ENCODE measurements at regions not wholly inside any gene's neighbourhood (a gene's known extent, or its start where the extent isn't known, plus 50 kb on each side); places are given as distances from the start of the nearest gene placed in this dataset.

DNA sequence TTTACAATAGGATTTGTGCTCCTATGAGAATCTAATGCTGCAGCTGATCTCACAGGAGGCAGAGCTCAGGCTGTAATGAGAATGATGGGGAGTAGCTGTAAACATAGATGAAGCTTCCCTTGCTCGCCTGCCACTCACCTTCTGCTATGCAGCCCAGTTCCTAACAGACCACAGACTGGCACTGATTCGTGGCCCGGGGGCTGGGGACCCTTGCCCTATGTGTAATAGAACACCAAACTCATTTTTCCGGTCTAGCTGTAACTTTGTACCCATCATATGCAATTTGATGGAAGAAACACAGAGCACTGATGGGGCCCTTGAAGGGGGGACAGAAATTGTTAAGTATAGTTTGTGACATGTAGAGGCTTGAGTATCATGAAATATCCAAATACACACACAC lies 79.6 kb upstream of the OR5AK2 start:
- Histone ChIP-seq H3K27me3 (ENCODE audit: control insufficient read depth in 3 of 3, insufficient read depth in 3 of 3, low read length in 3 of 3) (no peaks in the 10 kb centered on the region), H3K27ac (ENCODE audit: low read depth, low read length) (no peak overlapping the region), H3K9ac (ENCODE audit: low read depth in 1 of 3, low read length in 3 of 3) (no peak overlapping the region), H3K9me3 (ENCODE audit: control insufficient read depth in 3 of 3, low read length in 3 of 3) (peaks cover 0 to 2% (median 0%) of the 10 kb centered on the region in 3 donors), H3K4me3 (ENCODE audit: low read length in 3 of 3) (no peak overlapping the region), H3K4me1 (ENCODE audit: control insufficient read depth in 3 of 3, insufficient read depth in 3 of 3, low read length in 3 of 3) (no peaks in the 10 kb centered on the region), H3K36me3 (ENCODE audit: control insufficient read depth in 3 of 3, insufficient read depth in 3 of 3, low read length in 3 of 3) (no peaks in the 10 kb centered on the region)

GRCh38 chr11:56906683-56907148 lies 82.0 kb upstream of the OR5AK2 start:
- Histone ChIP-seq H3K4me1 (ENCODE audit: control insufficient read depth in 3 of 3, insufficient read depth in 3 of 3, low read length in 3 of 3) (no peaks in the 10 kb centered on the region), H3K9ac (ENCODE audit: low read depth in 1 of 3, low read length in 3 of 3) (no peak overlapping the region), H3K9me3 (ENCODE audit: control insufficient read depth in 3 of 3, low read length in 3 of 3) (peaks cover 0 to 2% (median 0%) of the 10 kb centered on the region in 3 donors), H3K4me3 (ENCODE audit: low read length in 3 of 3) (no peak overlapping the region), H3K36me3 (ENCODE audit: control insufficient read depth in 3 of 3, insufficient read depth in 3 of 3, low read length in 3 of 3) (no peaks in the 10 kb centered on the region), H3K27ac (ENCODE audit: low read depth, low read length) (no peak overlapping the region), H3K27me3 (ENCODE audit: control insufficient read depth in 3 of 3, insufficient read depth in 3 of 3, low read length in 3 of 3) (no peaks in the 10 kb centered on the region)

DNA sequence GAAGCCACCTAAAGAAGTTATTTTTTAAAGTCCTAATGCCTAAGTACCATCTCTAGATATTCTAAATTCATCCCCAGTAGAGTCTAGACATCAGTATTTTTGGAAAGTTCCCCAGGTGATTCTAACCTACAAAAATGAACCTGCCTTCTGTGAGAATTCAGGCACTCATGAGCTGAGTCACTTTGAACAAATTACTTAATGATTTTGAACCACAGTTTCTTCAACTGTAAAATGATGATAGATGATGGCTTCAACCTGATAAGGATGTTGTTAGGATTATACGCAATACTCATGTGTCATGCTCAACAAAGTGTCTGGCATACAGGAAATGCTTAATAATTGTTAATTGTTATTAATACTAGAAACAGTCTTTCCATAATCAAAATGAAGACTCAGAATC lies 82.8 kb upstream of the OR5AK2 start:
- no peak overlapping the region for H3K9ac ChIP-seq (ENCODE audit: low read depth in 1 of 3, low read length in 3 of 3)
- no peaks in the 10 kb centered on the region for H3K27me3 ChIP-seq (ENCODE audit: control insufficient read depth in 3 of 3, insufficient read depth in 3 of 3, low read length in 3 of 3)
- H3K27ac ChIP-seq (ENCODE audit: low read depth, low read length), result no peak overlapping the region
- no peaks in the 10 kb centered on the region for H3K4me1 ChIP-seq (ENCODE audit: control insufficient read depth in 3 of 3, insufficient read depth in 3 of 3, low read length in 3 of 3)
- peaks cover 0 to 2% (median 0%) of the 10 kb centered on the region in 3 donors for H3K9me3 ChIP-seq (ENCODE audit: control insufficient read depth in 3 of 3, low read length in 3 of 3)
- H3K36me3 ChIP-seq (ENCODE audit: control insufficient read depth in 3 of 3, insufficient read depth in 3 of 3, low read length in 3 of 3), result no peaks in the 10 kb centered on the region
- no peak overlapping the region for H3K4me3 ChIP-seq (ENCODE audit: low read length in 3 of 3)

GRCh38 chr11:56905442-56905841 lies 83.3 kb upstream of the OR5AK2 start:
- no peaks in the 10 kb centered on the region for H3K4me1 ChIP-seq (ENCODE audit: control insufficient read depth in 3 of 3, insufficient read depth in 3 of 3, low read length in 3 of 3)
- H3K36me3 ChIP-seq (ENCODE audit: control insufficient read depth in 3 of 3, insufficient read depth in 3 of 3, low read length in 3 of 3), result no peaks in the 10 kb centered on the region
- peaks cover 0 to 2% (median 0%) of the 10 kb centered on the region in 3 donors for H3K9me3 ChIP-seq (ENCODE audit: control insufficient read depth in 3 of 3, low read length in 3 of 3)
- H3K27me3 ChIP-seq (ENCODE audit: control insufficient read depth in 3 of 3, insufficient read depth in 3 of 3, low read length in 3 of 3), result no peaks in the 10 kb centered on the region
- no peak overlapping the region for H3K4me3 ChIP-seq (ENCODE audit: low read length in 3 of 3)
- no peak overlapping the region for H3K9ac ChIP-seq (ENCODE audit: low read depth in 1 of 3, low read length in 3 of 3)
- no peak overlapping the region for H3K27ac ChIP-seq (ENCODE audit: low read depth, low read length)

- Histone ChIP-seq H3K4me1 (ENCODE audit: control insufficient read depth in 3 of 3, insufficient read depth in 3 of 3, low read length in 3 of 3) (no peaks in the 10 kb centered on the region), H3K27ac (ENCODE audit: low read depth, low read length) (no peak overlapping the region), H3K36me3 (ENCODE audit: control insufficient read depth in 3 of 3, insufficient read depth in 3 of 3, low read length in 3 of 3) (no peaks in the 10 kb centered on the region), H3K4me3 (ENCODE audit: low read length in 3 of 3) (no peak overlapping the region), H3K9me3 (ENCODE audit: control insufficient read depth in 3 of 3, low read length in 3 of 3) (no peaks in the 10 kb centered on the region), H3K27me3 (ENCODE audit: control insufficient read depth in 3 of 3, insufficient read depth in 3 of 3, low read length in 3 of 3) (no peaks in the 10 kb centered on the region), H3K9ac (ENCODE audit: low read depth in 1 of 3, low read length in 3 of 3) (no peak overlapping the region)
Observed at GRCh38 chr11:56898856-56899255, 89.9 kb upstream of the OR5AK2 start.

GRCh38 chr11:56890584-56891305 lies 98.0 kb upstream of the OR5AK2 start:
- Histone ChIP-seq H3K9me3 (ENCODE audit: control insufficient read depth in 3 of 3, low read length in 3 of 3) (no peaks in the 10 kb centered on the region), H3K27ac (ENCODE audit: low read depth, low read length) (no peak overlapping the region), H3K4me3 (ENCODE audit: low read length in 3 of 3) (no peak overlapping the region), H3K36me3 (ENCODE audit: control insufficient read depth in 3 of 3, insufficient read depth in 3 of 3, low read length in 3 of 3) (no peaks in the 10 kb centered on the region), H3K9ac (ENCODE audit: low read depth in 1 of 3, low read length in 3 of 3) (no peak overlapping the region), H3K27me3 (ENCODE audit: control insufficient read depth in 3 of 3, insufficient read depth in 3 of 3, low read length in 3 of 3) (peaks cover 0 to 11% (median 0%) of the 10 kb centered on the region in 3 donors), H3K4me1 (ENCODE audit: control insufficient read depth in 3 of 3, insufficient read depth in 3 of 3, low read length in 3 of 3) (no peaks in the 10 kb centered on the region)

GRCh38 chr11:56889986-56890385 lies 98.7 kb upstream of the OR5AK2 start:
- no peaks in the 10 kb centered on the region for H3K9me3 ChIP-seq (ENCODE audit: control insufficient read depth in 3 of 3, low read length in 3 of 3)
- no peak overlapping the region for H3K4me3 ChIP-seq (ENCODE audit: low read length in 3 of 3)
- H3K4me1 ChIP-seq (ENCODE audit: control insufficient read depth in 3 of 3, insufficient read depth in 3 of 3, low read length in 3 of 3), result no peaks in the 10 kb centered on the region
- no peak overlapping the region for H3K9ac ChIP-seq (ENCODE audit: low read depth in 1 of 3, low read length in 3 of 3)
- H3K27ac ChIP-seq (ENCODE audit: low read depth, low read length), result no peak overlapping the region
- peaks cover 0 to 11% (median 0%) of the 10 kb centered on the region in 3 donors for H3K27me3 ChIP-seq (ENCODE audit: control insufficient read depth in 3 of 3, insufficient read depth in 3 of 3, low read length in 3 of 3)
- no peaks in the 10 kb centered on the region for H3K36me3 ChIP-seq (ENCODE audit: control insufficient read depth in 3 of 3, insufficient read depth in 3 of 3, low read length in 3 of 3)

GRCh38 chr11:56887940-56888339 lies 100.8 kb upstream of the OR5AK2 start:
- Histone ChIP-seq H3K27me3 (ENCODE audit: control insufficient read depth in 3 of 3, insufficient read depth in 3 of 3, low read length in 3 of 3) (peaks cover 0 to 11% (median 0%) of the 10 kb centered on the region in 3 donors), H3K9me3 (ENCODE audit: control insufficient read depth in 3 of 3, low read length in 3 of 3) (no peaks in the 10 kb centered on the region), H3K9ac (ENCODE audit: low read depth in 1 of 3, low read length in 3 of 3) (no peak overlapping the region), H3K27ac (ENCODE audit: low read depth, low read length) (no peak overlapping the region), H3K4me1 (ENCODE audit: control insufficient read depth in 3 of 3, insufficient read depth in 3 of 3, low read length in 3 of 3) (no peaks in the 10 kb centered on the region), H3K4me3 (ENCODE audit: low read length in 3 of 3) (no peak overlapping the region), H3K36me3 (ENCODE audit: control insufficient read depth in 3 of 3, insufficient read depth in 3 of 3, low read length in 3 of 3) (no peaks in the 10 kb centered on the region)

DNA sequence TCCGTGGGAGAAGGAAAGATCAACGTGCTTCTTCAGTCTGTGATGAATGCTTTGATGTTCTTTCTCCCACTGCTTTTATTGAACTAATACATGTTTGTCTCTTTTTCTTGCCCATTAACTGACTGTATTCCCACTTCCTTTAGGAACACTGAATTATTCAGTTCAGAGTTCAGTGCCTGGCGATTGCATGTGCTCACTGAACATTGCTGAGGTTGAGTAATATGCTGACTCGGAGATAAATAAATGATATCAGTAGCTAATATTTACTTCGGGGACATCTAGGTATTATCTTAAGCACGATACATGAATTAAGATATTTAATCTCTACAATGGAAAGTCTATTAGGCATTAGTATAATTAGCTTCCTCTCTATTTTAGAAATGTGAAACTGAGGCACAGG lies 102.3 kb upstream of the OR5AK2 start:
- Histone ChIP-seq H3K4me1 (ENCODE audit: control insufficient read depth in 3 of 3, insufficient read depth in 3 of 3, low read length in 3 of 3) (no peaks in the 10 kb centered on the region), H3K9ac (ENCODE audit: low read depth in 1 of 3, low read length in 3 of 3) (no peak overlapping the region), H3K27ac (ENCODE audit: low read depth, low read length) (no peak overlapping the region), H3K27me3 (ENCODE audit: control insufficient read depth in 3 of 3, insufficient read depth in 3 of 3, low read length in 3 of 3) (peaks cover 0 to 9% (median 0%) of the 10 kb centered on the region in 3 donors), H3K4me3 (ENCODE audit: low read length in 3 of 3) (no peak overlapping the region), H3K9me3 (ENCODE audit: control insufficient read depth in 3 of 3, low read length in 3 of 3) (no peaks in the 10 kb centered on the region), H3K36me3 (ENCODE audit: control insufficient read depth in 3 of 3, insufficient read depth in 3 of 3, low read length in 3 of 3) (no peaks in the 10 kb centered on the region)

DNA sequence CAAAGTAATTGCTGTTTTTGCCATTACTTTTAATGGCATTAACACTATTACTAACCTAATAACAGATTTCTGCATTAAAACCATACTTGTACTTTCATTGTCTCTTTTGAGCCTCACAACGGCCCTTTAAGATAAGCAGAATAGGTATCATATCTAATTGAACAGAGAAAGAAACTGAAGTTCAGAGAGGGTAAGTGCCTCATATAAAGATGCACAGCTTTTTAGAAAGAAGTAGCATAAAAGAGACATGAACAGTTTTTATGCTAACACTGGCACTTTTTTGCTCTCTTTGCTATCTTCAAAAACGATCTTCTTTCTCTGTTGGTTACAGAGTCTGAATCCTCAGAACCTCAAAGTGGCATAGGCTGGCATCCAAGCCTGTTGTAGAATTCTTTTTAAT lies 102.9 kb upstream of the OR5AK2 start:
- Histone ChIP-seq H3K27me3 (ENCODE audit: control insufficient read depth in 3 of 3, insufficient read depth in 3 of 3, low read length in 3 of 3) (peaks cover 0 to 8% (median 0%) of the 10 kb centered on the region in 3 donors), H3K27ac (ENCODE audit: low read depth, low read length) (no peak overlapping the region), H3K9me3 (ENCODE audit: control insufficient read depth in 3 of 3, low read length in 3 of 3) (no peaks in the 10 kb centered on the region), H3K36me3 (ENCODE audit: control insufficient read depth in 3 of 3, insufficient read depth in 3 of 3, low read length in 3 of 3) (no peaks in the 10 kb centered on the region), H3K4me1 (ENCODE audit: control insufficient read depth in 3 of 3, insufficient read depth in 3 of 3, low read length in 3 of 3) (no peaks in the 10 kb centered on the region), H3K4me3 (ENCODE audit: low read length in 3 of 3) (no peak overlapping the region), H3K9ac (ENCODE audit: low read depth in 1 of 3, low read length in 3 of 3) (no peak overlapping the region)
